ENCODE measurements at regions not wholly inside any gene's neighbourhood (a gene's known extent, or its start where the extent isn't known, plus 50 kb on each side); places are given as distances from the start of the nearest gene placed in this dataset.
"Not testable (repeated sequence)": the region's sequence is repeated elsewhere in the genome, so short reads cannot be mapped to it uniquely, and the experiment has no call there.

- intact Hi-C loops (cut with micrococcal nuclease) = no loop called here
Measured at GRCh38 chr1:73854527-73854926, 343.4 kb downstream of the LRRIQ3 start.

GRCh38 chr1:73842436-73842835, 355.5 kb downstream of the LRRIQ3 start:
- intact Hi-C loops (cut with micrococcal nuclease) = no loop called here

- intact Hi-C loops (cut with micrococcal nuclease) = loop anchor here (2.0 kb wide), 1 partner anchor 845 kb away; no protein-coding TSS in a partner anchor
Measured at GRCh38 chr1:73839922-73840321, 358.1 kb downstream of the LRRIQ3 start.

GRCh38 chr1:73832276-73833181, 365.4 kb downstream of the LRRIQ3 start:
- intact Hi-C loops (cut with micrococcal nuclease) = no loop called here

- intact Hi-C loops (cut with micrococcal nuclease) = not testable (repeated sequence)
Measured at GRCh38 chr1:73827283-73827682, 370.7 kb downstream of the LRRIQ3 start.

- intact Hi-C loops (cut with micrococcal nuclease) = no loop called here
Measured at GRCh38 chr1:73824065-73824464, 373.9 kb downstream of the LRRIQ3 start.

GRCh38 chr1:73821520-73821919, 376.5 kb downstream of the LRRIQ3 start:
- intact Hi-C loops (cut with micrococcal nuclease) = no loop called here

GRCh38 chr1:73820843-73821242, 377.1 kb downstream of the LRRIQ3 start:
- intact Hi-C loops (cut with micrococcal nuclease) = no loop called here

GRCh38 chr1:73813716-73814115, 384.3 kb downstream of the LRRIQ3 start:
- intact Hi-C loops (cut with micrococcal nuclease) = no loop called here

- intact Hi-C loops (cut with micrococcal nuclease) = no loop called here
Measured at GRCh38 chr1:73813236-73813635, 384.7 kb downstream of the LRRIQ3 start.

GRCh38 chr1:73811798-73812197, 386.2 kb downstream of the LRRIQ3 start:
- intact Hi-C loops (cut with micrococcal nuclease) = no loop called here

GRCh38 chr1:73804935-73805334, 393.0 kb downstream of the LRRIQ3 start:
- intact Hi-C loops (cut with micrococcal nuclease) = no loop called here

- intact Hi-C loops (cut with micrococcal nuclease) = no loop called here
Measured at GRCh38 chr1:73803380-73803779, 394.6 kb downstream of the LRRIQ3 start.

GRCh38 chr1:73801912-73802429, 396.0 kb downstream of the LRRIQ3 start:
- intact Hi-C loops (cut with micrococcal nuclease) = no loop called here

GRCh38 chr1:73800376-73800775, 397.6 kb downstream of the LRRIQ3 start:
- intact Hi-C loops (cut with micrococcal nuclease) = no loop called here

GRCh38 chr1:73789965-73790364, 408.0 kb downstream of the LRRIQ3 start:
- intact Hi-C loops (cut with micrococcal nuclease) = no loop called here

GRCh38 chr1:73784026-73784425, 413.9 kb downstream of the LRRIQ3 start:
- intact Hi-C loops (cut with micrococcal nuclease) = no loop called here

- intact Hi-C loops (cut with micrococcal nuclease) = no loop called here
Measured at GRCh38 chr1:73783352-73783751, 414.6 kb downstream of the LRRIQ3 start.

- intact Hi-C loops (cut with micrococcal nuclease) = no loop called here
Measured at GRCh38 chr1:73782901-73783300, 415.1 kb downstream of the LRRIQ3 start.

GRCh38 chr1:73781251-73781650, 416.7 kb downstream of the LRRIQ3 start:
- intact Hi-C loops (cut with micrococcal nuclease) = no loop called here

- intact Hi-C loops (cut with micrococcal nuclease) = no loop called here
Measured at GRCh38 chr1:73778471-73778870, 419.5 kb downstream of the LRRIQ3 start.

GRCh38 chr1:73775896-73776295, 422.1 kb downstream of the LRRIQ3 start:
- intact Hi-C loops (cut with micrococcal nuclease) = no loop called here

GRCh38 chr1:73772941-73773340, 425.0 kb downstream of the LRRIQ3 start:
- intact Hi-C loops (cut with micrococcal nuclease) = no loop called here
